ENCODE measurements at regions not wholly inside any gene's neighbourhood (a gene's known extent, or its start where the extent isn't known, plus 50 kb on each side); places are given as distances from the start of the nearest gene placed in this dataset.

- Histone ChIP-seq H3K4me1 (replicated peaks in 1 of 2) (no peaks in the 10 kb centered on the region), H3K27ac (no peak overlapping the region), H3K9me3 (replicated peaks in 1 of 3) (no peaks in the 10 kb centered on the region), H3K27me3 (no peaks in the 10 kb centered on the region), H3K36me3 (replicated peaks in 1 of 2) (no peaks in the 10 kb centered on the region), H3K4me3 (no peak overlapping the region)
- TF ChIP-seq CTCF (IDR thresholded peaks at IDR 0.05) (no peak), POLR2A (IDR thresholded peaks at IDR 0.05) (no peak)
- WGBS, 4 donors, result 48 to 64% (median 50%) methylated on average over 16 of the region's 16 CpGs
- DNase-seq, result no peak
- intact Hi-C loops (cut with DNase I), result loop anchor here in 1 of 2 donors (10.0 kb wide), 1 partner anchor 190 kb away; no protein-coding TSS in a partner anchor
These were observed 128.4 kb downstream of the BUD13 start for GRCh38 chr11:116644201-116644940.

DNA sequence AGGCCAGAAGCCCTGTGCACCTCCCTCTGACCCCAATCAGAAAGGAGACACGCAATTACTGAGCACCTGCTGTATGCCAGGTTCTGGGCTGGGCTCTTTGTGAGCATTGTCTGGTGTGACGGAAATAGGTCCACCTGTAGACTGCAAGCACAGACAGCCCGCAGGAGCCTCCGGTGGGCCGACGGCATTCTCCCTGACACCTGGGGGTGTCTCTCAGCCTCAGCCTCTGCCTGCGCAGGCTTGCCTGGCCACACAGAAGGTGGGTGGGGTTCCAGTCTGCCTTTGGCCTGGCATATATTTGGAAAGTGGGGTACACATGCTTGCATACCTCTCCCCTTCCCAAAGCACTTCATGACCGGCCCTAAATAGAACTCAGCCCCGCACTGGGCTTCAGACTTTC is 129.3 kb downstream of the BUD13 start:
- TF ChIP-seq CTCF (IDR thresholded peaks at IDR 0.05) (no peak), POLR2A (IDR thresholded peaks at IDR 0.05) (no peak)
- Histone ChIP-seq H3K9me3 (replicated peaks in 1 of 3) (no peaks in the 10 kb centered on the region), H3K4me3 (no peak overlapping the region), H3K36me3 (replicated peaks in 1 of 2) (no peaks in the 10 kb centered on the region), H3K27ac (no peak overlapping the region), H3K27me3 (no peaks in the 10 kb centered on the region), H3K4me1 (replicated peaks in 1 of 2) (no peaks in the 10 kb centered on the region)
- no peak for DNase-seq
- intact Hi-C loops (cut with DNase I), result loop anchor here in 1 of 2 donors (10.0 kb wide), 1 partner anchor 189 kb away; no protein-coding TSS in a partner anchor
- WGBS, 4 donors, result 72 to 80% (median 78%) methylated on average over 4 to 9 of the region's 9 CpGs

- Histone ChIP-seq H3K9me3 (replicated peaks in 1 of 3) (no peaks in the 10 kb centered on the region), H3K4me3 (no peak overlapping the region), H3K4me1 (replicated peaks in 1 of 2) (no peaks in the 10 kb centered on the region), H3K27me3 (no peaks in the 10 kb centered on the region), H3K27ac (no peak overlapping the region), H3K36me3 (replicated peaks in 1 of 2) (no peaks in the 10 kb centered on the region)
- TF ChIP-seq POLR2A (IDR thresholded peaks at IDR 0.05) (no peak), CTCF (IDR thresholded peaks at IDR 0.05) (no peak)
- no peak for DNase-seq
- intact Hi-C loops (cut with DNase I), result loop anchor here in 1 of 2 donors (10.0 kb wide), 1 partner anchor 188 kb away; no protein-coding TSS in a partner anchor
These were observed 129.9 kb downstream of the BUD13 start for GRCh38 chr11:116642902-116643301.

DNA sequence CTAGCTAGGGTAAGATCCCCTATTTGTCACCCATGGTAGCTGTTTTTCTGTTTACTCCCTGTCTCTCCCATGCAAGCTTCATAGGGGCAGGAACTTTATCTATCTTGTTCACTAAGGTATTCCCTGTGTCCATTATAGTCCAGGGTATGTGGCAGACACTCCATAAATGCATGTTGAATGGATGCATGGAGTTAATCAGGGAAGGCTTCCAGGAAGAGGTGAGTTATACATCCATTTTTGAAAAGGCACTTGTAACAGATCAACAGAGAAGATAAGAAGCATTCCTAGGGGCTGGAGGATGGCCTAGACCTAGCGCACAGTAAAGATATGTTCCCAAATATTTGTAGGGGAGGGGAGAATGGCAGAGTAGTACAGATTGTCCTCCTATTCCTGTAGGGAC is 130.3 kb downstream of the BUD13 start:
- no peaks in the 10 kb centered on the region for H3K4me1 ChIP-seq (replicated peaks in 1 of 2)
- intact Hi-C loops (cut with DNase I), result loop anchor here in 1 of 2 donors (10.0 kb wide), 1 partner anchor 188 kb away; no protein-coding TSS in a partner anchor

More for the DNA sequence above, 130.3 kb downstream of the BUD13 start:
- H3K4me3 ChIP-seq, result no peak overlapping the region
- no peaks in the 10 kb centered on the region for H3K27me3 ChIP-seq
- 73 to 88% (median 80%) methylated on average over 1 of the region's 1 CpG for WGBS, 4 donors
- no peaks in the 10 kb centered on the region for H3K9me3 ChIP-seq (replicated peaks in 1 of 3)
- no peaks in the 10 kb centered on the region for H3K36me3 ChIP-seq (replicated peaks in 1 of 2)
- H3K27ac ChIP-seq, result no peak overlapping the region
- no peak for DNase-seq
- TF ChIP-seq CTCF (IDR thresholded peaks at IDR 0.05), result no peak
- TF ChIP-seq POLR2A (IDR thresholded peaks at IDR 0.05), result no peak
